ENCODE measurements at regions not wholly inside any gene's neighbourhood (a gene's known extent, or its start where the extent isn't known, plus 50 kb on each side); places are given as distances from the start of the nearest gene placed in this dataset.

DNA sequence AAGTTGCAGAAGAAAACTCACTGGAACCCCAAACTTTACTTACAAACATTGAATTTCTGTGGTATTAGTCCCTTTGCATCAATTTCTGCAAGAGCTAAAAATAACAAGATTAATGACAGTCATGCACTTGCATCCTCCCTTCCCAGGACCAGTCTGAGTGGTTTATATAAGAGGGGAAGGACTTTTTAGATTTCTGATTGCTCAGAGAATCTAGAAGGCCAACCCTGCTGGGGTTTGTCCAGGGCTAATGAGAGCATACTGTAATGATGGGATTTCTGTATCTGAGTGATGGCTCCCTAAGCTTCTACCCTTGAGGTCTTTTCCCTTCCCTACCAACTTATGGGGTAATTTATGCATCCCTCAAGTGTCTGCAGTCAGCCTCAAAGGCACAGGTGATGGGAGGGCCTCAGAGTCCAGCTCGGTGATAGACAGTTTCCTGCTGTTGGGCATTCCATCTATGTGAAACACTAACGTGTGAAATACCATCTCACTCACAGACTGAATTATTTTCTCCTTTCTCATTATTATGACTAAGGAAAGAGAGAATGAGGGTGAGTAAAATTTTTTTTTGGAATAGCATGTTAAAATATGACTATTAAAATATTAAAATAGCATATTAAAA lies 556.3 kb downstream of the RIT2 start:
- Mint-ChIP-seq H3K4me1 (no peaks in the 10 kb centered on the region), H3K36me3 (ENCODE audit: insufficient read depth in 1 of 3, low read depth in 3 of 3) (peaks cover 0 to 15% (median 12%) of the 10 kb centered on the region in 3 experiments; a peak in 5 of 7 replicates), H3K27me3 (ENCODE audit: low read depth) (no peaks in the 10 kb centered on the region; the same call in 1 of the 2 replicates), H3K9me3 (peaks cover 9 to 17% of the 10 kb centered on the region in 2 experiments; a peak in 4 of 5 replicates), H3K27ac (no peak overlapping the region), H3K4me3 (no peak overlapping the region)
- no peak overlapping the region for H4K91ac ChIP-seq (ENCODE audit: insufficient read length, low read depth, low read length)
- H3T11ph ChIP-seq (ENCODE audit: low read length), result no peak overlapping the region
- H2BK120ac ChIP-seq (ENCODE audit: low read depth, low read length, poor library complexity, severe bottlenecking), result no peak overlapping the region
- H3K23ac ChIP-seq (ENCODE audit: insufficient read length, low read depth, low read length), result no peak overlapping the region
- no peak overlapping the region for H2AK5ac ChIP-seq (ENCODE audit: insufficient read length, low read length)
- TF ChIP-seq, protein P1, sequence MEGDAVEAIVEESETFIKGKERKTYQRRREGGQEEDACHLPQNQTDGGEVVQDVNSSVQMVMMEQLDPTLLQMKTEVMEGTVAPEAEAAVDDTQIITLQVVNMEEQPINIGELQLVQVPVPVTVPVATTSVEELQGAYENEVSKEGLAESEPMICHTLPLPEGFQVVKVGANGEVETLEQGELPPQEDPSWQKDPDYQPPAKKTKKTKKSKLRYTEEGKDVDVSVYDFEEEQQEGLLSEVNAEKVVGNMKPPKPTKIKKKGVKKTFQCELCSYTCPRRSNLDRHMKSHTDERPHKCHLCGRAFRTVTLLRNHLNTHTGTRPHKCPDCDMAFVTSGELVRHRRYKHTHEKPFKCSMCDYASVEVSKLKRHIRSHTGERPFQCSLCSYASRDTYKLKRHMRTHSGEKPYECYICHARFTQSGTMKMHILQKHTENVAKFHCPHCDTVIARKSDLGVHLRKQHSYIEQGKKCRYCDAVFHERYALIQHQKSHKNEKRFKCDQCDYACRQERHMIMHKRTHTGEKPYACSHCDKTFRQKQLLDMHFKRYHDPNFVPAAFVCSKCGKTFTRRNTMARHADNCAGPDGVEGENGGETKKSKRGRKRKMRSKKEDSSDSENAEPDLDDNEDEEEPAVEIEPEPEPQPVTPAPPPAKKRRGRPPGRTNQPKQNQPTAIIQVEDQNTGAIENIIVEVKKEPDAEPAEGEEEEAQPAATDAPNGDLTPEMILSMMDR (conservative IDR thresholded peaks at IDR 0.05), result no peak
- H4K5ac ChIP-seq (ENCODE audit: insufficient read length, low read depth, low read length), result no peak overlapping the region
- no peak overlapping the region for H3K56ac ChIP-seq (ENCODE audit: insufficient read length, low read depth, low read length)
- no peak overlapping the region for H3K27ac ChIP-seq (ENCODE audit: insufficient read length, low read depth, low read length)
- H2BK20ac ChIP-seq (ENCODE audit: low read depth, low read length, poor library complexity, severe bottlenecking), result no peak overlapping the region
- H4K8ac ChIP-seq (replicated peaks; ENCODE audit: insufficient read length, low read depth, low read length), result no peak overlapping the region
- no peak overlapping the region for H2BK15ac ChIP-seq (ENCODE audit: low read depth, low read length)
- H2BK5ac ChIP-seq (ENCODE audit: insufficient read length, low read length), result no peak overlapping the region
- H3K4ac ChIP-seq (ENCODE audit: low read depth, low read length), result no peak overlapping the region
- no peaks in the 10 kb centered on the region for H3K4me1 ChIP-seq (ENCODE audit: insufficient read depth, low read length)
- H3K9ac ChIP-seq (ENCODE audit: extremely low read depth, insufficient read length, low read length), result no peak overlapping the region
- no peaks in the 10 kb centered on the region for H3K9me3 ChIP-seq (ENCODE audit: control insufficient read depth, low read depth, low read length)
- H3K23me2 ChIP-seq (ENCODE audit: insufficient read length, low read depth, low read length, poor library complexity, severe bottlenecking), result no peaks in the 10 kb centered on the region
- no peaks in the 10 kb centered on the region for H4K20me1 ChIP-seq (ENCODE audit: control insufficient read depth, insufficient read depth, insufficient read length)
- H2BK12ac ChIP-seq (ENCODE audit: insufficient read length, low read depth, low read length), result no peak overlapping the region
- H3K79me1 ChIP-seq (ENCODE audit: insufficient read depth, low read depth, low read length, poor library complexity, severe bottlenecking), result no peaks in the 10 kb centered on the region
- no peak overlapping the region for H3K4me2 ChIP-seq (ENCODE audit: insufficient read depth, insufficient read length, low read length)
- H3K14ac ChIP-seq (ENCODE audit: insufficient read depth, low read length), result no peak overlapping the region
- no peak for DNase-seq
- no peak overlapping the region for H3K18ac ChIP-seq (ENCODE audit: insufficient read length, low read depth, low read length)
- no peak overlapping the region for H2AFZ ChIP-seq (ENCODE audit: low read length)
- WGBS (ENCODE audit: extremely low coverage, insufficient read length, low lambda C conversion rate), result no CpG with 5 or more reads among the region's 2 CpGs
- H3K27me3 ChIP-seq (ENCODE audit: insufficient read depth, low read length), result no peaks in the 10 kb centered on the region
- no peaks in the 10 kb centered on the region for H3K79me2 ChIP-seq (ENCODE audit: insufficient read depth, low read length)
